GM12873 (cell line): ENCODE measurements at regions not wholly inside any gene's neighbourhood (a gene's known extent, or its start where the extent isn't known, plus 50 kb on each side); places are given as distances from the start of the nearest gene placed in this dataset.
A peak's percentile ranks its signal among the peaks of the same experiment; 100 is the strongest.

Source experiments
- CTCF ChIP-seq: IDR thresholded peaks from 2 replicates; pipeline ENCODE4 v1.5.1; 2012; ENCODE audit warnings: low read depth, mild to moderate bottlenecking, moderate library complexity, low read length, control low read depth; ENCODE audit not compliant: insufficient read depth; ENCODE audit errors: missing control alignments

- TF ChIP-seq CTCF, result peak; percentile 25
These were observed 598.7 kb upstream of the TECRL start for GRCh38 chr4:65007841-65008439.

DNA sequence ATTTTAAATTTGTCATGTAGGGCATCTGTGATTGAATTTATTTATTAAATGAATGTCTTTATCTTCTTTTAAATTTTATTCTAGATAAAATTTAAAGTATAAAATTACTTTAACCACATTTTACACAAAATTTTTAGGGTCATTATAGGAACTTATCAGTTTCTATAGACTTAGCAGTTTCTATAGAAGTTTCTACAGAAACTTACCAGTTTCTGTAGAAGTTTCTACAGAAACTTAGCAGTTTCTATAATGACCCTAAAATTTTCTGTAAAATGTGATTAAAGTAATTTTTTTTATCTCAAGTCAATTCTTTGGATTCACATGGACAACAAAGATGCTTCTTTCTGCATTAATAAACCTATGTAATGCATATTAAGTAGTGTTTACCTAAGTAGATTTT is 565.9 kb upstream of the TECRL start:
- no peak for TF ChIP-seq CTCF

DNA sequence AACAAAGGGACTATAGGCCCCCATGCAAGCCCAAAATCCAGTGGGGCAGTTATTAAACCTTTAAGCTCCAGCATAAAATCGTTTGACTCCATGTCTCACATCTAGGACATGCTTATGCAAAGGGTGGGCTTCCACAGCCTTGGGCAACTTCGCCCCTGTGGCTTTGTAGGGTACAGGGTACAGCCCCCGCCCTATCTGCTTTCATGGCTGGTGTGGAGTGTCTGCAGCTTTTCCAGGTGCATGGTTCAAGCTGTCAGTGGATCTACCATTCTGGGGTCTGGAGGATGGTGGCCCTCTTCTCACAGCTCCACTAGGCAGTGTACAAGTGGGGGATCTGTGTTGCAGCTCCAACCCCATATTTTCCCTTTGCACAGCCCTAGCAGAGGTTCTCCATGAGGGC is 559.8 kb upstream of the TECRL start:
- no peak for TF ChIP-seq CTCF

GRCh38 chr4:64967286-64967685 is 558.0 kb upstream of the TECRL start:
- TF ChIP-seq CTCF, result no peak

- TF ChIP-seq CTCF, result no peak
These were observed 551.3 kb upstream of the TECRL start for GRCh38 chr4:64960516-64960915.

- TF ChIP-seq CTCF, result no peak
These were observed 531.4 kb upstream of the TECRL start for GRCh38 chr4:64940698-64941097.

- no peak for TF ChIP-seq CTCF
These were observed 526.3 kb upstream of the TECRL start for GRCh38 chr4:64935469-64936001.

- no peak for TF ChIP-seq CTCF
These were observed 502.6 kb upstream of the TECRL start for GRCh38 chr4:64911846-64912245.
